ENCODE measurements at regions not wholly inside any gene's neighbourhood (a gene's known extent, or its start where the extent isn't known, plus 50 kb on each side); places are given as distances from the start of the nearest gene placed in this dataset.

GRCh38 chr12:67539946-67540345 lies 108.6 kb upstream of the DYRK2 start:
- no peak for DNase-seq

- DNase-seq = no peak
Observed at GRCh38 chr12:67540920-67541624, 107.5 kb upstream of the DYRK2 start.

GRCh38 chr12:67541625-67541991 lies 106.9 kb upstream of the DYRK2 start:
- DNase-seq = no peak

- DNase-seq = no peak
Observed at GRCh38 chr12:67543021-67543770, 105.3 kb upstream of the DYRK2 start.

GRCh38 chr12:67545298-67545697 lies 103.2 kb upstream of the DYRK2 start:
- DNase-seq = no peak

- DNase-seq = no peak
Observed at GRCh38 chr12:67546746-67547145, 101.8 kb upstream of the DYRK2 start.

- peak; percentile 9 for DNase-seq
Observed at GRCh38 chr12:67555075-67555717, 93.3 kb upstream of the DYRK2 start.

- DNase-seq = no peak
Observed at GRCh38 chr12:67558775-67559174, 89.8 kb upstream of the DYRK2 start.

GRCh38 chr12:67559751-67560150 lies 88.8 kb upstream of the DYRK2 start:
- no peak for DNase-seq

GRCh38 chr12:67562513-67563287 lies 85.8 kb upstream of the DYRK2 start:
- DNase-seq = no peak

GRCh38 chr12:67568055-67568454 lies 80.5 kb upstream of the DYRK2 start:
- no peak for DNase-seq

GRCh38 chr12:67572492-67572891 lies 76.1 kb upstream of the DYRK2 start:
- no peak for DNase-seq

- no peak for DNase-seq
Observed at GRCh38 chr12:67573566-67573965, 75.0 kb upstream of the DYRK2 start.

GRCh38 chr12:67578976-67579661 lies 69.4 kb upstream of the DYRK2 start:
- DNase-seq = no peak

GRCh38 chr12:67579662-67580003 lies 68.9 kb upstream of the DYRK2 start:
- no peak for DNase-seq

- no peak for DNase-seq
Observed at GRCh38 chr12:67582238-67582834, 66.2 kb upstream of the DYRK2 start.

GRCh38 chr12:67582844-67583243 lies 65.7 kb upstream of the DYRK2 start:
- no peak for DNase-seq

GRCh38 chr12:67586951-67587350 lies 61.6 kb upstream of the DYRK2 start:
- no peak for DNase-seq

- DNase-seq = no peak
Observed at GRCh38 chr12:67589078-67589477, 59.5 kb upstream of the DYRK2 start.

GRCh38 chr12:67590149-67590790 lies 58.3 kb upstream of the DYRK2 start:
- no peak for DNase-seq

- DNase-seq = no peak
Observed at GRCh38 chr12:67592228-67593011, 56.1 kb upstream of the DYRK2 start.
